ENCODE measurements at regions not wholly inside any gene's neighbourhood (a gene's known extent, or its start where the extent isn't known, plus 50 kb on each side); places are given as distances from the start of the nearest gene placed in this dataset.

DNA sequence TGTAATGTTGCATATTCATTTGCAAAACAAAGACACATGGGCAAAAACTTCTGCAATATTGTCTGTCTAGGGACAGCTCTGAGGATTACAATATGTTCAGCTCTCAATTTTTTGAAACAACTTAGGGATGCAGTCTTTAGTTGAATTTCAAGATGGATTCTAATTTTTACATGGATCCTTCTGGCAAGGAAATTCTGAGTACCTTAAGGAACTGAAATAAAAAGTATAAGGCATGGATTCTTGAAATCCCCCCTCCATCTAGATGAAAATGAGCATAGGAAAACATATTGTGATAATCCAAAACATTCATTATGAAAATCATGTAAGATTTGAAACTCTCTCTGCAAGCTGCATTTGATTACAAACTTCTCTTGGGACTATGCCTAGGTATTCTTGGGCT lies 568.6 kb downstream of the CETN3 start:
- Histone ChIP-seq H3K27me3 (no peaks in the 10 kb centered on the region), H3K9me3 (no peaks in the 10 kb centered on the region), H3K36me3 (no peaks in the 10 kb centered on the region), H3K27ac (no peak overlapping the region), H3K4me3 (no peak overlapping the region), H3K4me1 (no peaks in the 10 kb centered on the region)
- DNase-seq (ENCODE audit: low spot score in 2 of 2), result no peak
- TF ChIP-seq, protein P1, sequence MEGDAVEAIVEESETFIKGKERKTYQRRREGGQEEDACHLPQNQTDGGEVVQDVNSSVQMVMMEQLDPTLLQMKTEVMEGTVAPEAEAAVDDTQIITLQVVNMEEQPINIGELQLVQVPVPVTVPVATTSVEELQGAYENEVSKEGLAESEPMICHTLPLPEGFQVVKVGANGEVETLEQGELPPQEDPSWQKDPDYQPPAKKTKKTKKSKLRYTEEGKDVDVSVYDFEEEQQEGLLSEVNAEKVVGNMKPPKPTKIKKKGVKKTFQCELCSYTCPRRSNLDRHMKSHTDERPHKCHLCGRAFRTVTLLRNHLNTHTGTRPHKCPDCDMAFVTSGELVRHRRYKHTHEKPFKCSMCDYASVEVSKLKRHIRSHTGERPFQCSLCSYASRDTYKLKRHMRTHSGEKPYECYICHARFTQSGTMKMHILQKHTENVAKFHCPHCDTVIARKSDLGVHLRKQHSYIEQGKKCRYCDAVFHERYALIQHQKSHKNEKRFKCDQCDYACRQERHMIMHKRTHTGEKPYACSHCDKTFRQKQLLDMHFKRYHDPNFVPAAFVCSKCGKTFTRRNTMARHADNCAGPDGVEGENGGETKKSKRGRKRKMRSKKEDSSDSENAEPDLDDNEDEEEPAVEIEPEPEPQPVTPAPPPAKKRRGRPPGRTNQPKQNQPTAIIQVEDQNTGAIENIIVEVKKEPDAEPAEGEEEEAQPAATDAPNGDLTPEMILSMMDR (IDR thresholded peaks at IDR 0.05), result no peak
- no peak for TF ChIP-seq POLR2A (IDR thresholded peaks at IDR 0.05)
- TF ChIP-seq POLR2AphosphoS5 (IDR thresholded peaks at IDR 0.05), result no peak
- no peak for TF ChIP-seq EP300 (IDR thresholded peaks at IDR 0.05)

DNA sequence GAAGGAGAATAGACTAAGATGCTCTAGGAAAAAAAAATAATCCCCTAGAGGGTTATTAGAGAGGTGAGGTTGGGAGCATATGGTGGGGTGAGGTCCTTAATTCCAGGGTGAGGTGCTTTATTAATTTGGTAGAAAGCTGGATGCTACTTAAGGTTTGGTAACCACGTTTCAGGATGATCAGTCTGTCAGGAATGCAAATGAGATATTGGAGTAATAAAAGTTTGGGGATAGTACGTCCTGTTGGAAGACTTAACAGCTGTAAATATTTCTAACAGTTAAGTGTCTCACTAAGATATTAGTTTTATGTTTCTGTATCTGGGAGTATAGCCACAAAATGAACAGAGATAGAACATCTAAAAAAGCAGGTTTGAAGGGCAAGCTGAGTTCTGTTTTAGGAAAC lies 578.9 kb downstream of the CETN3 start:
- no peaks in the 10 kb centered on the region for H3K9me3 ChIP-seq
- no peak overlapping the region for H3K27ac ChIP-seq
- no peaks in the 10 kb centered on the region for H3K27me3 ChIP-seq
- DNase-seq (ENCODE audit: low spot score in 2 of 2), result no peak
- no peaks in the 10 kb centered on the region for H3K4me1 ChIP-seq
- TF ChIP-seq POLR2AphosphoS5 (IDR thresholded peaks at IDR 0.05), result no peak
- TF ChIP-seq POLR2A (IDR thresholded peaks at IDR 0.05), result no peak
- TF ChIP-seq, protein P1 (IDR thresholded peaks at IDR 0.05), result no peak
- TF ChIP-seq EP300 (IDR thresholded peaks at IDR 0.05), result no peak
- H3K4me3 ChIP-seq, result no peak overlapping the region
- 17% methylated on average over 2 of the region's 2 CpGs for WGBS
- H3K36me3 ChIP-seq, result no peaks in the 10 kb centered on the region

DNA sequence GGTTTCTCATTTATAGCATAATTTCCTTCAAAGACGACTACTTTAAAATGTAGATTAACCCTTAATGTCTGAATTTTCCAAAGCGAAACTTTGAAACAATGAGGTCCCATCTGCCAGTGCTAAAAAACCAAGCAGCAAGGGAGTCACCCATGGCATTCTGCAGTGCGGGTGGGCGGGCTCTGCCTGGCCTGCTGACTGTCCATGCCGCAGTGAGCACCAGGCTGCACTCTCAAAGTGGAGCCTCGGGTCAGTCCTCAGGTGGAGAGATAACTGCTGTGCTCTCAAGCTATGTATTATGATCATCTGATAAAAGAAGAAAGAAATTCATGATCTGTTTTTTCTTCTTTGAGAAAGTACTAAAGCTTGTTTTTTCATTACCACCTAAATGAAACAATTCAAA lies 581.6 kb downstream of the CETN3 start:
- 84% methylated on average over 6 of the region's 6 CpGs for WGBS
- H3K4me1 ChIP-seq, result no peaks in the 10 kb centered on the region
- no peak overlapping the region for H3K27ac ChIP-seq
- no peaks in the 10 kb centered on the region for H3K36me3 ChIP-seq
- H3K9me3 ChIP-seq, result no peaks in the 10 kb centered on the region
- TF ChIP-seq EP300 (IDR thresholded peaks at IDR 0.05), result no peak
- no peak for TF ChIP-seq POLR2AphosphoS5 (IDR thresholded peaks at IDR 0.05)
- no peak for TF ChIP-seq POLR2A (IDR thresholded peaks at IDR 0.05)
- TF ChIP-seq, protein P1 (IDR thresholded peaks at IDR 0.05), result no peak
- H3K27me3 ChIP-seq, result no peaks in the 10 kb centered on the region
- no peak for DNase-seq (ENCODE audit: low spot score in 2 of 2)
- no peak overlapping the region for H3K4me3 ChIP-seq

DNA sequence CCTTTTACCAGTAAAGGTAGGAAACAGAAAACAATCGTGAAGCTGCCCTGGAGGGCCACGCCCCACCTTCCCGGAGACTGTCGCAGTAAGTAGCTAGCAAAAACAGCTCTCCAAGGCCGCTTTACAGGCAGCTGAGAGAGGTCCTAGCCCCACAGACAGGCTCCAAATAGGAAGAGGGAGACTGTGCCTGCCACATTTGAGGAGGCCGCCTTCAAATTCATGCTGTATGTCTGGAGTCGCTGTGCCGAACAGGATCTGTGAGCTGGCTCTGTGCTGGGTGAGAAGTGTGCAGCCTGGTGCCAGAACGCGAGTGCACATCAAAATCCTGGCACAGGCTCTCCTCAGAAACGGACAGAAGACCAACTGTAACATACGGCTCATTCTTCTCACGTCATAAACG lies 582.2 kb downstream of the CETN3 start:
- TF ChIP-seq POLR2A (IDR thresholded peaks at IDR 0.05) (no peak), EP300 (IDR thresholded peaks at IDR 0.05) (no peak), POLR2AphosphoS5 (IDR thresholded peaks at IDR 0.05) (no peak)
- TF ChIP-seq, protein P1 (IDR thresholded peaks at IDR 0.05), result no peak
- WGBS, result 66% methylated on average over 14 of the region's 14 CpGs

DNA sequence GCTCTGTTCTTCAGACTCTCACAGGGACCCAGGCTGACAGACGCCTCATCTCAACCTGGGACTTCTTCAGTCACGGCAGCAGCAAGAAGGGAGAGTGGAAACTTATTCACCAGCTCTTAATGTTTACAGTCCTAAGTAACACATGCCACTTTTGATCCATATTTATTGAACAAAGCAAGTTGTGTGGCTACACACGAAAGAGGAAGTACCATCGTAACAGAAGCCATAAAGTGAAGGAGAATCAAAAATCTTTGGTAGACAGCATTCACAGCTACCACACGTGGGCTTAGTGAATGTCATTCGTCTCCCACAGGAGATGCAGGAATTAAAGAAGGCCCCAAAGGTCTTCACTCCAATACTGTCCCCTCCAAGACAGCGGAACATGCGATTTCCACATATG lies 582.6 kb downstream of the CETN3 start:
- H3K4me3 ChIP-seq, result no peak overlapping the region
- H3K4me1 ChIP-seq, result no peaks in the 10 kb centered on the region
- no peaks in the 10 kb centered on the region for H3K9me3 ChIP-seq
- no peaks in the 10 kb centered on the region for H3K36me3 ChIP-seq
- WGBS, result 84% methylated on average over 8 of the region's 8 CpGs
- H3K27ac ChIP-seq, result no peak overlapping the region
- TF ChIP-seq POLR2AphosphoS5 (IDR thresholded peaks at IDR 0.05), result no peak
- TF ChIP-seq EP300 (IDR thresholded peaks at IDR 0.05), result no peak
- no peak for TF ChIP-seq POLR2A (IDR thresholded peaks at IDR 0.05)
- TF ChIP-seq, protein P1 (IDR thresholded peaks at IDR 0.05), result no peak
- DNase-seq (ENCODE audit: low spot score in 2 of 2), result no peak
- no peaks in the 10 kb centered on the region for H3K27me3 ChIP-seq

More for the DNA sequence above, 582.2 kb downstream of the CETN3 start:
- H3K4me1 ChIP-seq, result no peaks in the 10 kb centered on the region
- H3K4me3 ChIP-seq, result no peak overlapping the region
- DNase-seq (ENCODE audit: low spot score in 2 of 2), result no peak
- no peaks in the 10 kb centered on the region for H3K9me3 ChIP-seq
- H3K27ac ChIP-seq, result no peak overlapping the region
- H3K27me3 ChIP-seq, result no peaks in the 10 kb centered on the region
- no peaks in the 10 kb centered on the region for H3K36me3 ChIP-seq
